Natural killer cell treated with Interleukin-12 subunit alpha and Interleukin-12 subunit beta and Interleukin-15 and Interleukin-18, amount 100 ng/mL, for 72 hours (primary cell): ENCODE measurements at regions not wholly inside any gene's neighbourhood (a gene's known extent, or its start where the extent isn't known, plus 50 kb on each side); places are given as distances from the start of the nearest gene placed in this dataset.

ENCODE experiments used
- ATAC-seq, 2 donors: fragments of 150-1000 bp; cut with Tn5 transposase in 1 of 2; sonication (Bioruptor Pico), chemical (Tn5 transposase) in 1 of 2; 2 replicates each; pipeline ENCODE4 v1.10.0; 2021
- DNase-seq: peaks from one replicate; pipeline ENCODE4 v3.0.0; 2022; ENCODE audit warnings: low spot score
- H3K27ac Mint-ChIP-seq, 2 donors: 1 replicate in 1 of 2; 2 replicates in 1 of 2; pipeline ENCODE4 v1.8.0; 2022; ENCODE audit warnings: mixed read lengths in 2 of 2, mild to moderate bottlenecking in 1 of 2, moderate library complexity in 1 of 2
- H3K27me3 Mint-ChIP-seq, 2 donors: 1 replicate in 1 of 2; 2 replicates in 1 of 2; pipeline ENCODE4 v1.8.0; 2022; ENCODE audit warnings: mixed read lengths in 2 of 2
- H3K36me3 Mint-ChIP-seq: one replicate; pipeline ENCODE4 v1.8.0; 2022; ENCODE audit warnings: mixed read lengths
- H3K4me1 Mint-ChIP-seq, 2 donors: 1 replicate in 1 of 2; 2 replicates in 1 of 2; pipeline ENCODE4 v1.8.0; 2022; ENCODE audit warnings: low read depth in 2 of 2, mixed read lengths in 2 of 2, mild to moderate bottlenecking in 1 of 2
- H3K4me3 Mint-ChIP-seq: one replicate; pipeline ENCODE4 v1.8.0; 2022; ENCODE audit warnings: mixed read lengths
- H3K9me3 Mint-ChIP-seq: 2 replicates; pipeline ENCODE4 v1.8.0; 2022; ENCODE audit warnings: mixed read lengths

- Mint-ChIP-seq H3K27me3 (peaks cover 5 to 16% of the 10 kb centered on the region in 2 donors), H3K4me3 (no peak overlapping the region), H3K36me3 (no peaks in the 10 kb centered on the region), H3K4me1 (no peaks in the 10 kb centered on the region), H3K9me3 (no peaks in the 10 kb centered on the region), H3K27ac (no peak overlapping the region)
- ATAC-seq, result no peak
- DNase-seq, result no peak
Observed at GRCh38 chr3:101095693-101096430, 102.6 kb upstream of the ABI3BP start.

GRCh38 chr3:101091489-101091888 lies 98.3 kb upstream of the ABI3BP start:
- ATAC-seq (no peak), DNase-seq (no peak)
- Mint-ChIP-seq H3K9me3 (no peaks in the 10 kb centered on the region), H3K27me3 (peaks cover 0 to 6% of the 10 kb centered on the region in 2 donors), H3K27ac (no peak overlapping the region), H3K4me3 (no peak overlapping the region), H3K4me1 (no peaks in the 10 kb centered on the region), H3K36me3 (no peaks in the 10 kb centered on the region)

- Mint-ChIP-seq H3K4me3 (no peak overlapping the region), H3K9me3 (no peaks in the 10 kb centered on the region), H3K27me3 (peaks cover 0 to 13% of the 10 kb centered on the region in 2 donors)
Observed at GRCh38 chr3:101085752-101086151, 92.5 kb upstream of the ABI3BP start.

GRCh38 chr3:101084404-101084803 lies 91.2 kb upstream of the ABI3BP start:
- DNase-seq, result no peak
- Mint-ChIP-seq H3K27me3 (peaks cover 0 to 13% of the 10 kb centered on the region in 2 donors), H3K9me3 (no peaks in the 10 kb centered on the region), H3K27ac (no peak overlapping the region), H3K4me3 (no peak overlapping the region), H3K4me1 (no peaks in the 10 kb centered on the region), H3K36me3 (no peaks in the 10 kb centered on the region)
- ATAC-seq, result no peak

More at GRCh38 chr3:101085752-101086151, 92.5 kb upstream of the ABI3BP start:
- Mint-ChIP-seq H3K27ac (no peak overlapping the region), H3K36me3 (no peaks in the 10 kb centered on the region), H3K4me1 (no peaks in the 10 kb centered on the region)
- DNase-seq (no peak), ATAC-seq (no peak)

GRCh38 chr3:101081999-101082398 lies 88.8 kb upstream of the ABI3BP start:
- Mint-ChIP-seq H3K9me3 (no peaks in the 10 kb centered on the region), H3K27me3 (peaks cover 0 to 20% of the 10 kb centered on the region in 2 donors), H3K4me3 (no peak overlapping the region), H3K36me3 (no peaks in the 10 kb centered on the region), H3K4me1 (no peaks in the 10 kb centered on the region), H3K27ac (no peak overlapping the region)
- ATAC-seq (no peak), DNase-seq (no peak)

GRCh38 chr3:101081446-101081845 lies 88.2 kb upstream of the ABI3BP start:
- H3K27me3 Mint-ChIP-seq, result peaks cover 0 to 20% of the 10 kb centered on the region in 2 donors
- no peak for DNase-seq
- H3K27ac Mint-ChIP-seq, result no peak overlapping the region
- H3K9me3 Mint-ChIP-seq, result no peaks in the 10 kb centered on the region
- no peaks in the 10 kb centered on the region for H3K4me1 Mint-ChIP-seq
- no peak for ATAC-seq
- no peak overlapping the region for H3K4me3 Mint-ChIP-seq
- no peaks in the 10 kb centered on the region for H3K36me3 Mint-ChIP-seq

- ATAC-seq (no peak), DNase-seq (no peak)
- Mint-ChIP-seq H3K4me1 (no peaks in the 10 kb centered on the region), H3K27ac (no peak overlapping the region), H3K36me3 (no peaks in the 10 kb centered on the region), H3K9me3 (no peaks in the 10 kb centered on the region), H3K4me3 (no peak overlapping the region), H3K27me3 (peaks cover 0 to 13% of the 10 kb centered on the region in 2 donors)
Observed at GRCh38 chr3:101077361-101078011, 84.3 kb upstream of the ABI3BP start.

- Mint-ChIP-seq H3K9me3 (no peaks in the 10 kb centered on the region), H3K36me3 (no peaks in the 10 kb centered on the region), H3K4me1 (peaks cover 0 to 5% of the 10 kb centered on the region in 2 donors), H3K27ac (no peak overlapping the region), H3K27me3 (peaks cover 0 to 7% of the 10 kb centered on the region in 2 donors), H3K4me3 (no peak overlapping the region)
- no peak for ATAC-seq
- no peak for DNase-seq
Observed at GRCh38 chr3:101074518-101074917, 81.3 kb upstream of the ABI3BP start.

- no peaks in the 10 kb centered on the region for H3K9me3 Mint-ChIP-seq
- H3K4me3 Mint-ChIP-seq, result no peak overlapping the region
- DNase-seq (no peak), ATAC-seq (no peak)
- H3K36me3 Mint-ChIP-seq, result no peaks in the 10 kb centered on the region
- H3K27me3 Mint-ChIP-seq, result no peaks in the 10 kb centered on the region
- H3K4me1 Mint-ChIP-seq, result peaks cover 0 to 5% of the 10 kb centered on the region in 2 donors
- no peak overlapping the region for H3K27ac Mint-ChIP-seq
Observed at GRCh38 chr3:101072300-101072699, 79.1 kb upstream of the ABI3BP start.

- no peaks in the 10 kb centered on the region for H3K9me3 Mint-ChIP-seq
- peaks cover 1 to 6% of the 10 kb centered on the region in 2 donors for H3K27me3 Mint-ChIP-seq
- no peak for ATAC-seq
- H3K27ac Mint-ChIP-seq, result no peak overlapping the region
- DNase-seq, result no peak
- no peak overlapping the region for H3K4me3 Mint-ChIP-seq
- peaks cover 0 to 5% of the 10 kb centered on the region in 2 donors for H3K4me1 Mint-ChIP-seq
- no peaks in the 10 kb centered on the region for H3K36me3 Mint-ChIP-seq
Observed at GRCh38 chr3:101070799-101071121, 77.5 kb upstream of the ABI3BP start.

- no peak for DNase-seq
- ATAC-seq, result peak; percentile 66 to 79
- Mint-ChIP-seq H3K27me3 (peaks cover 3 to 12% of the 10 kb centered on the region in 2 donors), H3K9me3 (no peaks in the 10 kb centered on the region), H3K4me1 (peaks cover 0 to 5% of the 10 kb centered on the region in 2 donors), H3K27ac (no peak overlapping the region), H3K36me3 (no peaks in the 10 kb centered on the region), H3K4me3 (no peak overlapping the region)
Observed at GRCh38 chr3:101069901-101070798, 76.9 kb upstream of the ABI3BP start.

GRCh38 chr3:101068876-101069606 lies 75.8 kb upstream of the ABI3BP start:
- Mint-ChIP-seq H3K27me3 (peaks cover 3 to 15% of the 10 kb centered on the region in 2 donors), H3K4me1 (peaks cover 0 to 5% of the 10 kb centered on the region in 2 donors), H3K27ac (no peak overlapping the region), H3K4me3 (no peak overlapping the region), H3K9me3 (no peaks in the 10 kb centered on the region), H3K36me3 (no peaks in the 10 kb centered on the region)
- ATAC-seq (no peak), DNase-seq (no peak)

GRCh38 chr3:101066711-101067129 lies 73.5 kb upstream of the ABI3BP start:
- H3K36me3 Mint-ChIP-seq, result no peaks in the 10 kb centered on the region

More at GRCh38 chr3:101066711-101067129, 73.5 kb upstream of the ABI3BP start:
- Mint-ChIP-seq H3K4me1 (peaks cover 0 to 5% of the 10 kb centered on the region in 2 donors), H3K27ac (no peak overlapping the region), H3K9me3 (no peaks in the 10 kb centered on the region), H3K27me3 (peaks cover 6 to 22% of the 10 kb centered on the region in 2 donors), H3K4me3 (no peak overlapping the region)
- ATAC-seq (no peak), DNase-seq (no peak)
